Naive thymus-derived CD4-positive, alpha-beta T cell (primary cell): ENCODE measurements at regions not wholly inside any gene's neighbourhood (a gene's known extent, or its start where the extent isn't known, plus 50 kb on each side); places are given as distances from the start of the nearest gene placed in this dataset.
"Not testable (repeated sequence)": the region's sequence is repeated elsewhere in the genome, so short reads cannot be mapped to it uniquely, and the experiment has no call there.

Experiments used
- ATAC-seq: fragments of 150-1000 bp; cut with Tn5 transposase; 2 replicates; pipeline ENCODE4 v1.10.0; 2021; ENCODE audit warnings: mild to moderate bottlenecking, moderate library complexity
- CTCF ChIA-PET: fragments of 350-600 bp; sonication (Branson Sonifier 250); formaldehyde crosslinking; loops from one replicate; lab custom pipeline; 2021; ENCODE audit warnings: antibody characterized with exemption; lab: Charles Lee
- POLR2A ChIA-PET: fragments of 350-600 bp; sonication (Branson Sonifier 250); formaldehyde crosslinking; loops from one replicate; lab custom pipeline; 2021; ENCODE audit warnings: antibody characterized with exemption, inconsistent platforms; lab: Charles Lee
- DNase-seq, 9 donors: peaks; one replicate each; pipeline versions ENCODE4 v3.0.0 to v3.0.0-alpha.2; 2020 to 2022; ENCODE audit warnings: mixed read lengths in 1 of 9
- H3K27ac ChIP-seq: one replicate; pipeline ENCODE4 v1.7.0; 2013; ENCODE audit warnings: mild to moderate bottlenecking, low read depth, low read length, moderate library complexity
- H3K27me3 ChIP-seq, 2 donors: one replicate each; pipeline ENCODE4 v1.7.0; 2013; ENCODE audit warnings: low read length in 2 of 2, mild to moderate bottlenecking in 2 of 2, moderate library complexity in 2 of 2; ENCODE audit not compliant: control insufficient read depth in 2 of 2, insufficient read depth in 2 of 2
- H3K36me3 ChIP-seq, 3 experiments: 1 replicate in 2 of 3; 2 replicates in 1 of 3; pipeline ENCODE4 v1.7.0; 2013; ENCODE audit warnings: low read length in 3 of 3, mild to moderate bottlenecking in 3 of 3, moderate library complexity in 1 of 3; ENCODE audit not compliant: insufficient read depth in 3 of 3, control insufficient read depth in 2 of 3
- H3K4me1 ChIP-seq, 2 donors: one replicate each; pipeline ENCODE4 v1.7.0; 2013; ENCODE audit warnings: low read length in 2 of 2, mild to moderate bottlenecking in 2 of 2, moderate library complexity in 1 of 2; ENCODE audit not compliant: control insufficient read depth in 2 of 2, insufficient read depth in 2 of 2
- H3K4me3 ChIP-seq: 2 replicates; pipeline ENCODE4 v1.7.0; 2013; ENCODE audit warnings: mild to moderate bottlenecking, low read length
- H3K9me3 ChIP-seq, 3 experiments: 1 replicate in 2 of 3; 2 replicates in 1 of 3; pipeline ENCODE4 v1.7.0; 2013; ENCODE audit warnings: low read length in 3 of 3; ENCODE audit not compliant: control insufficient read depth in 2 of 3
- H3K27ac Mint-ChIP-seq, 9 donors: one replicate each; pipeline ENCODE4 v1.8.0; 2020 to 2022; ENCODE audit warnings: mixed read lengths in 9 of 9, mild to moderate bottlenecking in 8 of 9, moderate library complexity in 5 of 9, inconsistent platforms in 2 of 9
- H3K27me3 Mint-ChIP-seq, 5 donors: one replicate each; pipeline ENCODE4 v1.8.0; 2021 to 2022; ENCODE audit warnings: mixed read lengths in 5 of 5, mild to moderate bottlenecking in 1 of 5
- H3K36me3 Mint-ChIP-seq, 5 donors: one replicate each; pipeline ENCODE4 v1.8.0; 2020 to 2022; ENCODE audit warnings: mixed read lengths in 5 of 5, mild to moderate bottlenecking in 3 of 5, inconsistent platforms in 1 of 5
- H3K4me1 Mint-ChIP-seq, 7 donors: one replicate each; pipeline ENCODE4 v1.8.0; 2020 to 2022; ENCODE audit warnings: mixed read lengths in 7 of 7, mild to moderate bottlenecking in 3 of 7, inconsistent platforms in 1 of 7
- H3K4me3 Mint-ChIP-seq, 10 donors: one replicate each; pipeline ENCODE4 v1.8.0; 2020 to 2022; ENCODE audit warnings: mild to moderate bottlenecking in 10 of 10, mixed read lengths in 10 of 10, moderate library complexity in 6 of 10, inconsistent platforms in 2 of 10
- H3K9me3 Mint-ChIP-seq, 11 donors: one replicate each; pipeline ENCODE4 v1.8.0; 2020 to 2022; ENCODE audit warnings: mixed read lengths in 11 of 11, mild to moderate bottlenecking in 4 of 11, inconsistent platforms in 1 of 11, moderate library complexity in 1 of 11
- intact Hi-C, 2 donors: fragments of 100-400 bp; cut with micrococcal nuclease; formaldehyde crosslinking; loops; one replicate each; pipeline ENCODE4 v1.15.1; 2023

GRCh38 chr13:54057416-54057815 lies 1028.8 kb downstream of the OLFM4 start:
- not testable (repeated sequence) for ATAC-seq, H3K9me3 ChIP-seq

GRCh38 chr13:54069958-54070357 lies 1041.3 kb downstream of the OLFM4 start:
- H3K9me3 Mint-ChIP-seq: peaks cover 12 to 50% (median 21%) of the 10 kb centered on the region in 11 donors
- H3K4me1 ChIP-seq, H3K36me3 ChIP-seq, POLR2A ChIA-PET, H3K4me3 ChIP-seq, H3K27me3 Mint-ChIP-seq, intact Hi-C loops, H3K27me3 ChIP-seq, CTCF ChIA-PET, H3K27ac ChIP-seq, H3K4me1 Mint-ChIP-seq, H3K4me3 Mint-ChIP-seq, H3K36me3 Mint-ChIP-seq, DNase-seq, H3K27ac Mint-ChIP-seq, H3K9me3 ChIP-seq, ATAC-seq: not testable (repeated sequence)

More at GRCh38 chr13:54057416-54057815, 1028.8 kb downstream of the OLFM4 start:
- H3K27ac Mint-ChIP-seq, intact Hi-C loops, H3K36me3 Mint-ChIP-seq, H3K4me3 Mint-ChIP-seq, DNase-seq, H3K4me1 Mint-ChIP-seq, H3K4me1 ChIP-seq, H3K36me3 ChIP-seq, CTCF ChIA-PET, POLR2A ChIA-PET, H3K27me3 Mint-ChIP-seq, H3K27me3 ChIP-seq, H3K4me3 ChIP-seq, H3K27ac ChIP-seq: not testable (repeated sequence)
- H3K9me3 Mint-ChIP-seq: peaks cover 0 to 17% (median 5%) of the 10 kb centered on the region in 11 donors

GRCh38 chr13:54077569-54077968 lies 1049.0 kb downstream of the OLFM4 start:
- Histone ChIP-seq H3K27me3 (no peaks in the 10 kb centered on the region), H3K9me3 (peaks cover 0 to 4% (median 0%) of the 10 kb centered on the region in 3 experiments), H3K27ac (no peak overlapping the region), H3K4me1 (no peaks in the 10 kb centered on the region), H3K36me3 (no peaks in the 10 kb centered on the region), H3K4me3 (no peak overlapping the region)
- ATAC-seq (no peak), DNase-seq (no peak)
- no peak overlapping the region for H3K27ac Mint-ChIP-seq
- H3K4me1 Mint-ChIP-seq: no peaks in the 10 kb centered on the region
- no peaks in the 10 kb centered on the region for H3K36me3 Mint-ChIP-seq
- intact Hi-C loops: no loop called here
- no peaks in the 10 kb centered on the region for H3K27me3 Mint-ChIP-seq
- no peak overlapping the region for H3K4me3 Mint-ChIP-seq
- ChIA-PET POLR2A (no interaction called here), CTCF (no interaction called here)
- peaks cover 0 to 19% (median 5%) of the 10 kb centered on the region in 11 donors for H3K9me3 Mint-ChIP-seq

GRCh38 chr13:54078271-54078870 lies 1049.8 kb downstream of the OLFM4 start:
- ATAC-seq: no peak
- intact Hi-C loops: no loop called here
- H3K27ac Mint-ChIP-seq: no peak overlapping the region
- H3K4me1 Mint-ChIP-seq: no peaks in the 10 kb centered on the region
- H3K4me1 ChIP-seq: no peaks in the 10 kb centered on the region
- no peak overlapping the region for H3K4me3 Mint-ChIP-seq
- H3K27me3 Mint-ChIP-seq: no peaks in the 10 kb centered on the region
- H3K9me3 ChIP-seq: peaks cover 0 to 4% (median 0%) of the 10 kb centered on the region in 3 experiments
- H3K36me3 Mint-ChIP-seq: no peaks in the 10 kb centered on the region
- CTCF ChIA-PET: no interaction called here
- POLR2A ChIA-PET: no interaction called here
- H3K4me3 ChIP-seq: no peak overlapping the region
- DNase-seq: no peak
- peaks cover 0 to 19% (median 4%) of the 10 kb centered on the region in 11 donors for H3K9me3 Mint-ChIP-seq
- no peaks in the 10 kb centered on the region for H3K27me3 ChIP-seq
- H3K36me3 ChIP-seq: no peaks in the 10 kb centered on the region
- H3K27ac ChIP-seq: no peak overlapping the region

GRCh38 chr13:54082309-54082708 lies 1053.7 kb downstream of the OLFM4 start:
- H3K4me1 ChIP-seq, H3K27me3 Mint-ChIP-seq, H3K36me3 ChIP-seq, H3K4me3 Mint-ChIP-seq, H3K36me3 Mint-ChIP-seq, H3K4me1 Mint-ChIP-seq, H3K27me3 ChIP-seq, H3K27ac Mint-ChIP-seq, H3K9me3 ChIP-seq, H3K4me3 ChIP-seq, H3K27ac ChIP-seq, CTCF ChIA-PET, ATAC-seq, POLR2A ChIA-PET, DNase-seq, intact Hi-C loops: not testable (repeated sequence)
- peaks cover under 1 to 17% (median 9%) of the 10 kb centered on the region in 11 donors for H3K9me3 Mint-ChIP-seq

- Mint-ChIP-seq H3K9me3 (peaks cover 0 to 27% (median 8%) of the 10 kb centered on the region in 11 donors), H3K4me1 (no peaks in the 10 kb centered on the region), H3K4me3 (no peak overlapping the region), H3K27ac (no peak overlapping the region), H3K36me3 (no peaks in the 10 kb centered on the region), H3K27me3 (no peaks in the 10 kb centered on the region)
- H3K27me3 ChIP-seq: no peaks in the 10 kb centered on the region
- intact Hi-C loops: no loop called here
- H3K4me1 ChIP-seq: no peaks in the 10 kb centered on the region
- H3K27ac ChIP-seq: no peak overlapping the region
- POLR2A ChIA-PET: no interaction called here
- DNase-seq: no peak
- H3K9me3 ChIP-seq: no peaks in the 10 kb centered on the region
- no peaks in the 10 kb centered on the region for H3K36me3 ChIP-seq
- H3K4me3 ChIP-seq: no peak overlapping the region
- no peak for ATAC-seq
- CTCF ChIA-PET: no interaction called here
These were observed 1063.3 kb downstream of the OLFM4 start for GRCh38 chr13:54091884-54092283.

GRCh38 chr13:54092686-54093085 lies 1064.1 kb downstream of the OLFM4 start:
- H3K27ac Mint-ChIP-seq: no peak overlapping the region
- ATAC-seq: no peak

More at GRCh38 chr13:54092686-54093085, 1064.1 kb downstream of the OLFM4 start:
- CTCF ChIA-PET: no interaction called here
- H3K4me3 Mint-ChIP-seq: no peak overlapping the region
- H3K27ac ChIP-seq: no peak overlapping the region
- H3K27me3 ChIP-seq: no peaks in the 10 kb centered on the region
- no peaks in the 10 kb centered on the region for H3K4me1 Mint-ChIP-seq
- no peaks in the 10 kb centered on the region for H3K36me3 ChIP-seq
- intact Hi-C loops: no loop called here
- no peak for DNase-seq
- H3K9me3 Mint-ChIP-seq: peaks cover 0 to 27% (median 8%) of the 10 kb centered on the region in 11 donors
- no peak overlapping the region for H3K4me3 ChIP-seq
- POLR2A ChIA-PET: no interaction called here
- no peaks in the 10 kb centered on the region for H3K4me1 ChIP-seq
- no peaks in the 10 kb centered on the region for H3K36me3 Mint-ChIP-seq
- H3K9me3 ChIP-seq: no peaks in the 10 kb centered on the region
- H3K27me3 Mint-ChIP-seq: no peaks in the 10 kb centered on the region
